ELF-1 (cell line): ENCODE measurements at regions not wholly inside any gene's neighbourhood (a gene's known extent, or its start where the extent isn't known, plus 50 kb on each side); places are given as distances from the start of the nearest gene placed in this dataset.

Experiments
- DNase-seq: peaks from one replicate; pipeline ENCODE4 v3.0.0-alpha.2; 2016; ENCODE audit warnings: low read depth, low spot score

DNA sequence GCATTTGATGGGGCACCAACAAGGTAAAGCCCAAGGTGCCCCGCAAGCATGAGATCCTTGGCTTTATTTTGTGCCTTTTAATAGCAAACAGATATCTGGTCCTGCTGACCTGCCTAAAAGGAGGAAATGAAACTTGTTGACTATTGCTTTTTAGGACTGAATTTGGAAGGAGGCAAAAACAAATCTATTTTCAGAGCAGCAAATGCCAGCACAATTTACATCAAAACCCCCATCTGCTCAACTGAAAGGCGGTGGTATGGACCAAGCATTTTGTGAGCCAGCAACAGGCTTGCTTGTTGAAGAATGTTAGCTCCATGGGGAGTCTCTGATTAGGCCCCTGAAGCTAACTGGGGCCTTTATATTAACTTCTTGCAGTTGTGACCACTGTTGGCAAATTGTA lies 192.6 kb upstream of the E2F8 start:
- no peak for DNase-seq

DNA sequence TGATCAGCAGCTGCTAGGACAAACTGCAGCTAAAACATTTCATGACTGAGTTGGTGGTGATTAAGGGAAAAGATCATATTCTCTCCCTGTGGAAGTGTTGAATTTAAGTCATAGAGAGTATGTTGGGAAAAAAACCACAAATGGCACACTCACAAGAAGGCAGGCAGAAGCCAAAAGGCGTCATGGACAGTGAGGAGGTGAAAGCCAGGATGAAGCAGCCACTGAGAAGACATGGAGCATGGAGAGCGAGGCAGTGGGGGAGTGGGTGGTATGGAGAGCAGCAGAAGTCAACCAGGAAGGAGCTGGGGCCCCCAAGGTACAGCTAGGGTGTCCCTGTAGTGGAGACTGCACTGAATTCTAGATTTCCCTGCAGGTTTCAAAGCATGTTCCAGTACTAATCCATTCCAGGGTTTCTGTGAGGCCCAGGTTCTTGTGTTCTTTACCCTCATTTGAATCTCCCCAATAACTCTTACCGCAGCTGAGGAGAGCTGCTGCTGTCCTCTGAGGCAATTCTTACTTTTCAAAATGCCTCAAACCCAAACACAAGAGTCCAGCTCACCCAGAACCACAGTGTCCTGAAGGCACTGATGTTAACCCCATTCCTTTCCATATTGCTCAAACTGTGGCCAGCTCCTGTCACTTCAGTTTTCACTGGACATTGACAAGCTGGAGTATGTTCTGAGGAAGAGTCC lies 191.8 kb upstream of the E2F8 start:
- DNase-seq, result peak; percentile 23

DNA sequence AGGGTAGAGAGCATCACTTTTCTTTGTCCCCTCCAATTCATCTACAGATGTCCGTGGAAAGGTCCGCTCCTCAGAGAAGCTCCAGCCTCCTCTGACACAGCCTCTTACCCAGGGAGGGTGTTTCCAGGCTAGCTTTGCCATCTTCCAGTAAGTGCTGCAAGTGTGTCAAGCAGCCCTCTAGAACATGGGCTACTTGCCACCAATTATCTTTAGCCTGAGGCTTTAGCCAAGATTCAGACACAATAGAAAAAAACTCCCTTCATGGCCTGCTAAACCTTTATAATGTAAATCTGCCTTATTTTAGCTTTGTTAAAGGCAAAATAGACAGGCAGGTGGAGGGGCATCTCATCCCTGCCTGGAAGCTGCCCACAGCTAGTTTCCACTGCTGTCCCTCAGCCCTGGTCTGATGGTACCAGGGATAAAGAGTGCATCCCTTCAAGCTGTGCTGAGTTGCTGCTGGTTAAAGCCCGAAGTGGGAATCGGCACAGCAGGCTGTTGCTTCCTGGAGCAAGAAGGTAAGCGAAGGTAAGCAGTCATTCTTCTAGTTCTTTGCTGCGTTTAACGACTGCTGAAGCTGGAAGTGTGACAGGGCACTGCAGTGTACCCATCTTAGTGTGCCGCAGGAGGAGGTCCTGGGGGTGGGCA lies 190.1 kb upstream of the E2F8 start:
- peak; percentile 50 for DNase-seq

- DNase-seq, result no peak
These were observed 189.6 kb upstream of the E2F8 start for GRCh38 chr11:19430346-19430745.

GRCh38 chr11:19429108-19429760 lies 188.5 kb upstream of the E2F8 start:
- no peak for DNase-seq

DNA sequence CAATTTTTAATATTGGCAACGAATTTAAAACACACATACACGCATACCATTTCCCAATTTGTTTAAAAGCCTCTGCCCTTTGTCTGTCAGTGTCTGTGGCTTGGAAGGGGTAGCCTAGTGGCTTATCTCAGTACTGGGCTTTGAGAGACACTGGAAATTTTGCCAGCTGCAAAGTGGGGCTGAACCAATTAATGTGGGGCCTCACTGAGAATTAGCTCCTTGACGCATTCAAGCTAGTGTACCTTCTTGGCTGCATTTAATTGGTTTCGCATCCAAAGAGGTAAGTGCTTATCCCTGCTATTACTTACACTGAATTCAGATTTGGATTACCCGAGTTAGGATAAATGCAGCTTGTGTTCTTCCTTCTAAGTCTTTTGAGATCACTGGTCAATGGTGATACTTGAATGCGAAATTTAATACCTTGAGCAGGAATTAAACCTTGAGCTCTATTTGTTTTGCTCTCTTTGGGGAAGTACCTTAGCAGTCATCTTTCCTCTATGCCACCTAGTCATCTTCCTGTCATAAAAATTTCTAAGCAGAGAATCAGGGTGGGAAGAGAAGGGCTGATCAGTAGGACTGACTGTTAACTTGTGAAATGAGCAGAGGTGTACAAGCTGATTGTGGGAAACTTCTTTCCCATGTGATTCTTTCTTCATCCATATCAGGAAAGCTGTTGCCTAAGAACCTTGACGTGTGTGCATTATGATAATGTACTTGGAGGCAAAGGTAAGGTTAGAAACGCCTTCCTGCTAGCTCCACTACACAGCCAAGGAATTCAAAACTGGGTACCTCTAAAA lies 187.7 kb upstream of the E2F8 start:
- DNase-seq, result no peak

DNA sequence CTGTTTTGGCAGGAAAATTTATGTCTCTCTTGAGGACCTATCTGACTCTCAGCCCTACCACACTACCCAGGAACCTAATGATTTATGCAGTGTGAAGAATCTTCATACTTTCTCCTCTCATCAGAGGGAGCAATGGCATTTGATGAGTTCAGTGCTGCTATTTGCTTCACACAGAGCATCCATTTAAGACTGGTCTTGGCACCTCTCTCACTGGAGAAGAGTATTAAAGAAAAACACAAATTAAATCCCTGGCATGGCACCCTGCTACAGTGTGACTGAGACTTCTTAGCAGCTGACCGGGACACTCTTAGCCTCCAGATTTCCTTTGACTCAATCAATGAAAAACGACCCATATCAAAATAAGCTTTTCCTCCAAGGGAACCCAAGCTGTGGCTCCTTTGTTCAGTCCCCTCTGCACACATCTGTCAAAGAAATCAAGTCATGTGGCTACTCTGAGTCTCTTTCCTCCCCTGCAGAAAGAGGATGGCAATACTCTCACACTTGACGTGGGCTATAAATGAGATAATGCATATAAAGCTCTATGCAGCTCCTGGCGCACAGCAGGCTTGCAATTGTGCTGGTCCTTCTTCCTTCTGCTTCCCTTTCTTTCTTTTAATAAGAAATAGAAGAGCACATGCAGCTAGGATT lies 186.1 kb upstream of the E2F8 start:
- no peak for DNase-seq

DNA sequence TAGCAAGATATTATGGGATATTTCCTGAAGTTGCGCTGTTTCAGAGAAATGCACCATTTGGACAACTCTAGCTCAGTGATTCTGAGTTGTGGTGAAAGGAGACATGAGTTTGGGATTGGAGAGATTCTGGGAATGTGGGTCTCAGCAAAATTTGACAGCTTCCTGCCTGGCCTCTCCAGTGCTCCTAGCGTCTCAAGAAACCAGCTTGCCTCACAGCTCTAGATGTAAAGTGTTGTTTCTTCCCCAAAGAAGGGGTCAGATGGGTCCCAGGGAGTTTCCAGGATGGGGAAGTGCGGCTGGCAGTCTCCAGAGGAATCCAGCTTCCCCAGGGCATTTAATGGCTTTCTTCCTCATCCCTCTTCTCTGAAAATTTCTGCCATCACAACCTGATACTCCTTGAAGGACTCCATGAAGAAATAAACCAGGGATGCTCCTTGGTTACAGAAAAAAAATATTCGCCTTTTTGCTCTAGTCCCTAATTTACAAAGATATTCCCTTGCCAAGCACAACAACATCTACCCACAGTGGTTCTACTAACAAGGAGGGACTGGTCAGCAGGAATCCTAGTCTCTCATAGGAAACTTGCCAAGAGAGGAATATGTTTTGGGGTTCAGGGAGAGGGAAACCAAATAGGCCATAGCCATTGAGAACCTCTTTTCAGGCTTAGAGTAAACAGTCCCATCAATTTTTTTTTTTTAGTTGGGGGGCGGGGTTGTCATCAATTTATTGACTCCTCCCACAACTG lies 185.4 kb upstream of the E2F8 start:
- no peak for DNase-seq

GRCh38 chr11:19422276-19422675 lies 181.5 kb upstream of the E2F8 start:
- DNase-seq, result no peak

- DNase-seq, result no peak
These were observed 180.3 kb upstream of the E2F8 start for GRCh38 chr11:19420868-19421533.

DNA sequence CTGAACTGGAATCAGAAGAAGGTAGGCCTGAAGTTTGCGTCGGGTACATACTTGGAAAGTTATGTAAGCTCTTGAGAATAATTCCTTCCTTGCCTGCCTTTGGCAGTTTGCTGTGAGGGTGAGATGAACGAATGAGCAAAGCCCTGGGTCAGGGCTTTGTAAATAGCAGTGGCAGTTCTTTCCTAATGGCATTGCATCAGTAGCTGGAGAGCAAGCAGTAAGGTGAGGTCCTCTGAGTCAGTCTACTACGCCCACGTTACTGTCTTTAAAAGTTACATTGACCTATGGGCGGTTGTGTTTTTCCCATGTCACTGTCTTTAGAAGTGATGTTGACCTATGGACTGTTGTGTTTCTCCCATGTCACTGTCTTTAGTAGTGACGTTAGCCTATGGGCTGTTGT lies 179.1 kb upstream of the E2F8 start:
- DNase-seq, result no peak

DNA sequence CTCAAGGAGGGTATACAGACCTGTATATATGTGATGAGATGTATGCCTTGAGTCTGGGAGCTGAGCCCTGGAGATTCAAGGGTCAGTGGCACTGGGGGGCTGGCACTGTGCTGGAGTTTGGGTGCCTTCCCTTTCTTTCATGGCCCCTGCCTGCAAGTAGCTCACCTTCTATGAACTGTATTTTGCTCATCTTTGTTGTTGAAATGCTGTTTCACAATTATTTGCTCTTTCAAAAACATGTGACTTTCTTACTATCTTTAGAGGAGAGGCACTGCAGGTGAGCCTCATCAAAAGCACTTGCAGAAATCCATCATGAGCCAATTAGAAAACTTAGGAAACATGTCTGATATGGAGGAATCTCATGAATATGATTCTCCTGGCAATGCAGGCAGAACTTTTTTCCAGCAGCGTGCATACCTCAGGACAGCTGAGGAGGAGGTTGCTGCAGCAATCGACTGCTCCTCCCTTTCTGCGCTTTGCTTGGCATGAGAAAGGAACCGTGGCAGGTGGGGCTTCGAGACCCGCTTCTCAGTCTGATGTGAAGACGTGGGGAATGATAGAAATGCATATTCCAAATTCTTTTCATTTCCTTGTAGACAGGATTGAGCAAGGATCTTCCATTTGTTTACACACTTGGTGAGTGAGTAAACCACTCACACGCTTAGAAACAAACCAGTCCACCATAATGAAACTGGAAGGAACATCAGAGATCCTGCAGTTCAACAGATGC lies 178.4 kb upstream of the E2F8 start:
- DNase-seq, result no peak

DNA sequence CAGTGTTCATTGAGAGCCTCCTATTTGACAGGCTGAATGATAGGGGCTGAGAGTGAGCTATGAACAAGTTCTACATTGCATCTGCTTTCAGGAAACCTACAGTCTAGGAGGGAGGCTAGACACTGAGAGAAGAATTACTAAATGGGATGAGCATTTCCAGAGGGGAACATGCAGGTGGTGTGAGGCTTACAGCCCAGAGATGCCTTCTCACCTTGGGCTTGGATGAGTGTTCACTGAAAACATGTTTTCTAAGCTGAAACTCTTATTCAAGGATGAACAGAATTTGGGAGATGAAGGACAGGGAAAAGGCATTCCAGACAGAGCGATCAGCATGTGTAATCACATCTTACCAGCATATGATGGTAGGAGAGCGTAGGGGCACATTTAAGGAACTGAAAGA lies 177.5 kb upstream of the E2F8 start:
- DNase-seq, result no peak

DNA sequence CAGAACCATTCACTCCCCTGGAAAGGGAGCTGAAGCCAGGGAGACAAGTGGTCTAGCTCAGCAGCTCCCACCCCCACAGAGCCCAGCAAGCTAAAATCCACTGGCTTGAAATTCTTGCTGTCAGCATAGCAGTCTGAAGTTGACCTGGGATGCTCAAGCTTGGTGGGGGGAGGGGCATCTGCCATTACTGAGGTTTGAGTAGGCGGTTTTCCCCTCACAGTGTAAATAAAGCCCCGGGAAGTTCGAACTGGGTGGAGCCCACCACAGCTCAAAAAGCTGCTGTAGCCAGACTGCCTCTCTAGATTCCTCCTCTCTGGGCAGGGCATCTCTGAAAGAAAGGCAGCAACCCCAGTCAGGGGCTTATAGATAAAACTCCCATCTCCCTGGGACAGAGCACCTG lies 171.3 kb upstream of the E2F8 start:
- DNase-seq, result peak; percentile 71

DNA sequence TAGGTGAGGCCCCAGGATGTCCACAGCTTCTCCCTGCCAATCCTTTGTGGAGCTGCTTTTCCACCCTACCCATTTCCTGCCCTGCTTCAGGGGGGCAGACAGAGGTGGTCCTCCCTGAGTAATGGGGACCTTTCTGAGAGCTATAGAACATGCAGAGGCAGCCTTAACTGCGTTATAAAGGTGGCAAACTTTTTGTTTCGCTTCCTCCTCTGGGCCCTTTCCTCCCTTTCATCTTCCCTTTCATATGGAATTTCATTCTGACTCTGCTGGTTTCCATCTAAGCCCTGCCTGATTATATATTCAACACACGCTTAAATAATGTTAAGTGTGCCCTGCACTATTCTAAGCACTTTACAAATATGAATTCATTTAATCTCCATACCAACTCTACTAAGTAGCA lies 169.3 kb upstream of the E2F8 start:
- DNase-seq, result no peak

GRCh38 chr11:19409307-19409706 lies 168.6 kb upstream of the E2F8 start:
- DNase-seq, result no peak

GRCh38 chr11:19407677-19408270 lies 167.0 kb upstream of the E2F8 start:
- no peak for DNase-seq

GRCh38 chr11:19405966-19406365 lies 165.2 kb upstream of the E2F8 start:
- no peak for DNase-seq

GRCh38 chr11:19404787-19405186 lies 164.0 kb upstream of the E2F8 start:
- no peak for DNase-seq
